Neural progenitor cell (in vitro differentiated cells): ENCODE measurements at regions not wholly inside any gene's neighbourhood (a gene's known extent, or its start where the extent isn't known, plus 50 kb on each side); places are given as distances from the start of the nearest gene placed in this dataset.

ENCODE experiments used
- EZH2 ChIP-seq: fragments of 200-600 bp; sonication (generic); IDR thresholded peaks from 2 replicates; pipeline ENCODE4 v1.6.1; 2017; ENCODE audit warnings: antibody characterized with exemption, mild to moderate bottlenecking, moderate library complexity
- EZH2phosphoT487 ChIP-seq: fragments of 200-600 bp; sonication (generic); IDR thresholded peaks from 2 replicates; pipeline ENCODE4 v1.6.1; 2017; ENCODE audit warnings: antibody characterized with exemption
- TF ChIP-seq, protein P1 (sequence below): fragments of 200-600 bp; sonication (generic); IDR thresholded peaks from 2 replicates; pipeline ENCODE4 v1.5.1; 2017; ENCODE audit warnings: antibody characterized with exemption, mild to moderate bottlenecking

DNA sequence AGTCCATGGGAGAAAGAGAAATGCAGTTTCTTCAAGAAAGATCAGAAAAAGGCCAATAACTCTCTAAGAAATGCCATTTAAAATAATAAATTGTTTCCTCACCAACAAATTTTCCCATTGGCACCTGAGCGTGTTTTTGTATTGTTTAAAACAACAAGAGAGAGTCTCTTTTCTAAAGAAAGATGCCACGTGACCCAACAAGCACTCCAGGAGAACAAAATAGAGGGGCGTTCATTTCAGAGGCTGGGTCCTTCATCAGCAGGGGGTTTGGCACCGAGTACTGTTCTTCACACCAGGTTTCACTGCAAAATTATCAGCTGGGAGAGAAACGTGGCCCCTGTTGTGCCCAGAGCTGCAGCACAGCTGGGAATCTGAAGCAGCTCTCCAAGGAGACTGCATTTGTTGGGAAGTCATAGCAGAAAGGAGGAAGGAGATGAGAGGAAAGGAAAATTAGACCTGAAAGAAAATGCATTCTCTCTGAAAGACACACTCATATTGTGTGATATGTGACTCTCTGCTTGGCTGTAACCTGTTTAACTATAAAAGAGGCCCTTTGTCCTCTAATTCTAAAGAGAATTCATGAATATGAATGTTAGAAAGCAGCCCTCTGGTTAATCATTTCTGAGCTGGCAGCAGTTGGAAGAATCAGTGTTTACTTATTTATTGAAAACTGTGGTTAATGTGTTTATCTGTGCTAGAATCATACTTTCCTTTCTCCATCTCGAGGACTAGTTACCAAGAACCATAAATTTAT lies 205.3 kb upstream of the CDH20 start:
- TF ChIP-seq, protein P1, sequence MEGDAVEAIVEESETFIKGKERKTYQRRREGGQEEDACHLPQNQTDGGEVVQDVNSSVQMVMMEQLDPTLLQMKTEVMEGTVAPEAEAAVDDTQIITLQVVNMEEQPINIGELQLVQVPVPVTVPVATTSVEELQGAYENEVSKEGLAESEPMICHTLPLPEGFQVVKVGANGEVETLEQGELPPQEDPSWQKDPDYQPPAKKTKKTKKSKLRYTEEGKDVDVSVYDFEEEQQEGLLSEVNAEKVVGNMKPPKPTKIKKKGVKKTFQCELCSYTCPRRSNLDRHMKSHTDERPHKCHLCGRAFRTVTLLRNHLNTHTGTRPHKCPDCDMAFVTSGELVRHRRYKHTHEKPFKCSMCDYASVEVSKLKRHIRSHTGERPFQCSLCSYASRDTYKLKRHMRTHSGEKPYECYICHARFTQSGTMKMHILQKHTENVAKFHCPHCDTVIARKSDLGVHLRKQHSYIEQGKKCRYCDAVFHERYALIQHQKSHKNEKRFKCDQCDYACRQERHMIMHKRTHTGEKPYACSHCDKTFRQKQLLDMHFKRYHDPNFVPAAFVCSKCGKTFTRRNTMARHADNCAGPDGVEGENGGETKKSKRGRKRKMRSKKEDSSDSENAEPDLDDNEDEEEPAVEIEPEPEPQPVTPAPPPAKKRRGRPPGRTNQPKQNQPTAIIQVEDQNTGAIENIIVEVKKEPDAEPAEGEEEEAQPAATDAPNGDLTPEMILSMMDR = no peak
- TF ChIP-seq EZH2 (no peak), EZH2phosphoT487 (no peak)
